NB4 (cell line): ENCODE measurements at regions not wholly inside any gene's neighbourhood (a gene's known extent, or its start where the extent isn't known, plus 50 kb on each side); places are given as distances from the start of the nearest gene placed in this dataset.
"Not testable (repeated sequence)": the region's sequence is repeated elsewhere in the genome, so short reads cannot be mapped to it uniquely, and the experiment has no call there.

ENCODE experiments used
- POLR2A ChIP-seq: IDR thresholded peaks from 2 replicates; pipeline ENCODE4 v1.6.1; 2011; ENCODE audit warnings: mild to moderate bottlenecking; ENCODE audit not compliant: insufficient read length; ENCODE audit errors: extremely low read depth
- TF ChIP-seq, protein P1 (sequence below): IDR thresholded peaks from one replicate; pipeline ENCODE4 v1.5.1; 2012; ENCODE audit warnings: low read depth, low read length
- TF ChIP-seq, protein P2 (sequence below): IDR thresholded peaks from 2 replicates; pipeline ENCODE4 v1.6.1; 2011; ENCODE audit warnings: low read depth, low read length

- TF ChIP-seq, protein P1, sequence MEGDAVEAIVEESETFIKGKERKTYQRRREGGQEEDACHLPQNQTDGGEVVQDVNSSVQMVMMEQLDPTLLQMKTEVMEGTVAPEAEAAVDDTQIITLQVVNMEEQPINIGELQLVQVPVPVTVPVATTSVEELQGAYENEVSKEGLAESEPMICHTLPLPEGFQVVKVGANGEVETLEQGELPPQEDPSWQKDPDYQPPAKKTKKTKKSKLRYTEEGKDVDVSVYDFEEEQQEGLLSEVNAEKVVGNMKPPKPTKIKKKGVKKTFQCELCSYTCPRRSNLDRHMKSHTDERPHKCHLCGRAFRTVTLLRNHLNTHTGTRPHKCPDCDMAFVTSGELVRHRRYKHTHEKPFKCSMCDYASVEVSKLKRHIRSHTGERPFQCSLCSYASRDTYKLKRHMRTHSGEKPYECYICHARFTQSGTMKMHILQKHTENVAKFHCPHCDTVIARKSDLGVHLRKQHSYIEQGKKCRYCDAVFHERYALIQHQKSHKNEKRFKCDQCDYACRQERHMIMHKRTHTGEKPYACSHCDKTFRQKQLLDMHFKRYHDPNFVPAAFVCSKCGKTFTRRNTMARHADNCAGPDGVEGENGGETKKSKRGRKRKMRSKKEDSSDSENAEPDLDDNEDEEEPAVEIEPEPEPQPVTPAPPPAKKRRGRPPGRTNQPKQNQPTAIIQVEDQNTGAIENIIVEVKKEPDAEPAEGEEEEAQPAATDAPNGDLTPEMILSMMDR: not testable (repeated sequence)
- TF ChIP-seq POLR2A: not testable (repeated sequence)
- TF ChIP-seq, protein P2, sequence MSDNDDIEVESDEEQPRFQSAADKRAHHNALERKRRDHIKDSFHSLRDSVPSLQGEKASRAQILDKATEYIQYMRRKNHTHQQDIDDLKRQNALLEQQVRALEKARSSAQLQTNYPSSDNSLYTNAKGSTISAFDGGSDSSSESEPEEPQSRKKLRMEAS: not testable (repeated sequence)
Measured at GRCh38 chr2:194367390-194367789, 1289.6 kb upstream of the SLC39A10 start.
